ENCODE measurements at regions not wholly inside any gene's neighbourhood (a gene's known extent, or its start where the extent isn't known, plus 50 kb on each side); places are given as distances from the start of the nearest gene placed in this dataset.

- Histone ChIP-seq H3K4me3 (no peak overlapping the region), H3K9me3 (no peaks in the 10 kb centered on the region), H3K4me1 (no peaks in the 10 kb centered on the region), H3K27ac (no peak overlapping the region), H3K36me3 (no peaks in the 10 kb centered on the region), H3K27me3 (no peaks in the 10 kb centered on the region)
- ATAC-seq (no peak), DNase-seq (no peak)
- intact Hi-C loops (cut with DNase I), result no loop called here
- TF ChIP-seq CTCF (IDR thresholded peaks at IDR 0.05) (no peak), POLR2A (IDR thresholded peaks at IDR 0.05) (no peak)
Measured at GRCh38 chr3:164397462-164397861, 680.8 kb downstream of the SI start.

GRCh38 chr3:164393171-164393570, 685.1 kb downstream of the SI start:
- 36% methylated on average over 1 of the region's 1 CpG for WGBS (ENCODE audit: insufficient coverage, low coverage, low lambda C conversion rate, missing lambda C conversion rate)
- H3K27ac ChIP-seq, result no peak overlapping the region
- H3K4me3 ChIP-seq, result no peak overlapping the region
- TF ChIP-seq POLR2A (IDR thresholded peaks at IDR 0.05), result no peak
- no peak for TF ChIP-seq CTCF (IDR thresholded peaks at IDR 0.05)
- ATAC-seq, result no peak
- no peaks in the 10 kb centered on the region for H3K36me3 ChIP-seq
- DNase-seq, result no peak
- intact Hi-C loops (cut with DNase I), result no loop called here
- H3K9me3 ChIP-seq, result no peaks in the 10 kb centered on the region
- no peaks in the 10 kb centered on the region for H3K27me3 ChIP-seq
- no peaks in the 10 kb centered on the region for H3K4me1 ChIP-seq

- H3K27me3 ChIP-seq, result no peaks in the 10 kb centered on the region
- intact Hi-C loops (cut with DNase I), result no loop called here
- no peaks in the 10 kb centered on the region for H3K36me3 ChIP-seq
- H3K4me1 ChIP-seq, result no peaks in the 10 kb centered on the region
- H3K27ac ChIP-seq, result no peak overlapping the region
- ATAC-seq, result no peak
- H3K9me3 ChIP-seq, result no peaks in the 10 kb centered on the region
- no peak overlapping the region for H3K4me3 ChIP-seq
- DNase-seq, result no peak
- TF ChIP-seq CTCF (IDR thresholded peaks at IDR 0.05), result peak in 2 of 4 donors; percentile 10 to 12
- no peak for TF ChIP-seq POLR2A (IDR thresholded peaks at IDR 0.05)
Measured at GRCh38 chr3:164390046-164390445, 688.2 kb downstream of the SI start.

- no peaks in the 10 kb centered on the region for H3K4me1 ChIP-seq
- no peak overlapping the region for H3K27ac ChIP-seq
- H3K4me3 ChIP-seq, result no peak overlapping the region
- intact Hi-C loops (cut with DNase I), result no loop called here
- no peaks in the 10 kb centered on the region for H3K36me3 ChIP-seq
- ATAC-seq, result no peak
- H3K27me3 ChIP-seq, result no peaks in the 10 kb centered on the region
- WGBS (ENCODE audit: insufficient coverage, low coverage, low lambda C conversion rate, missing lambda C conversion rate), result 80% methylated on average over 1 of the region's 1 CpG
- no peak for TF ChIP-seq CTCF (IDR thresholded peaks at IDR 0.05)
- TF ChIP-seq POLR2A (IDR thresholded peaks at IDR 0.05), result no peak
- no peaks in the 10 kb centered on the region for H3K9me3 ChIP-seq
- no peak for DNase-seq
Measured at GRCh38 chr3:164387236-164387635, 691.1 kb downstream of the SI start.

- Histone ChIP-seq H3K4me3 (no peak overlapping the region), H3K4me1 (no peaks in the 10 kb centered on the region), H3K36me3 (no peaks in the 10 kb centered on the region), H3K27me3 (no peaks in the 10 kb centered on the region), H3K27ac (no peak overlapping the region), H3K9me3 (no peaks in the 10 kb centered on the region)
- ATAC-seq (no peak), DNase-seq (no peak)
- TF ChIP-seq CTCF (IDR thresholded peaks at IDR 0.05) (no peak), POLR2A (IDR thresholded peaks at IDR 0.05) (no peak)
- intact Hi-C loops (cut with DNase I), result no loop called here
- WGBS (ENCODE audit: insufficient coverage, low coverage, low lambda C conversion rate, missing lambda C conversion rate), result 75% methylated on average over 3 of the region's 3 CpGs
Measured at GRCh38 chr3:164380156-164380555, 698.1 kb downstream of the SI start.
